ENCODE measurements at regions not wholly inside any gene's neighbourhood (a gene's known extent, or its start where the extent isn't known, plus 50 kb on each side); places are given as distances from the start of the nearest gene placed in this dataset.

DNA sequence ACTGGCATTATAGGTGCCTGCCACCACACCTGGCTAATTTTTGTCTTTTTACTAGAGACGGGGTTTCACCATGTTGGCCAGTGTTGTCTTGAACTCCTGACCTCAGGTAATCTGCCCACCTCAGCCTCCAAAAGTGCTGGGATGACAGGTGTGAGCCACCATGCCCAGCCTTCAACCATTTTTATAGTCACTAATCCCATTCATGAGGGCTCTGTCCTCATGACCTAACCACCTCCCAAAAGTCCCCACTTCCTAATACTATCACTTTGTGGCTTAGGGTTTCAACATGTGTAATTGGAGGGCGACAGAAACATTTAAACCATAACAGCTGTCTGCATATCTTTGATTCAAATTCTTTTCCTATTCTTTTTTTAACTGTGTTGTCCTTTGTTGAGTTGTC, 229.6 kb upstream of the AGA start:
- H3K4me3 ChIP-seq (ENCODE audit: low read depth, low read length): no peak overlapping the region
- DNase-seq (ENCODE audit: low read depth): no peak
- TF ChIP-seq, protein P1, sequence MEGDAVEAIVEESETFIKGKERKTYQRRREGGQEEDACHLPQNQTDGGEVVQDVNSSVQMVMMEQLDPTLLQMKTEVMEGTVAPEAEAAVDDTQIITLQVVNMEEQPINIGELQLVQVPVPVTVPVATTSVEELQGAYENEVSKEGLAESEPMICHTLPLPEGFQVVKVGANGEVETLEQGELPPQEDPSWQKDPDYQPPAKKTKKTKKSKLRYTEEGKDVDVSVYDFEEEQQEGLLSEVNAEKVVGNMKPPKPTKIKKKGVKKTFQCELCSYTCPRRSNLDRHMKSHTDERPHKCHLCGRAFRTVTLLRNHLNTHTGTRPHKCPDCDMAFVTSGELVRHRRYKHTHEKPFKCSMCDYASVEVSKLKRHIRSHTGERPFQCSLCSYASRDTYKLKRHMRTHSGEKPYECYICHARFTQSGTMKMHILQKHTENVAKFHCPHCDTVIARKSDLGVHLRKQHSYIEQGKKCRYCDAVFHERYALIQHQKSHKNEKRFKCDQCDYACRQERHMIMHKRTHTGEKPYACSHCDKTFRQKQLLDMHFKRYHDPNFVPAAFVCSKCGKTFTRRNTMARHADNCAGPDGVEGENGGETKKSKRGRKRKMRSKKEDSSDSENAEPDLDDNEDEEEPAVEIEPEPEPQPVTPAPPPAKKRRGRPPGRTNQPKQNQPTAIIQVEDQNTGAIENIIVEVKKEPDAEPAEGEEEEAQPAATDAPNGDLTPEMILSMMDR (IDR thresholded peaks at IDR 0.05; ENCODE audit: insufficient read depth, low read depth, low read length): no peak

DNA sequence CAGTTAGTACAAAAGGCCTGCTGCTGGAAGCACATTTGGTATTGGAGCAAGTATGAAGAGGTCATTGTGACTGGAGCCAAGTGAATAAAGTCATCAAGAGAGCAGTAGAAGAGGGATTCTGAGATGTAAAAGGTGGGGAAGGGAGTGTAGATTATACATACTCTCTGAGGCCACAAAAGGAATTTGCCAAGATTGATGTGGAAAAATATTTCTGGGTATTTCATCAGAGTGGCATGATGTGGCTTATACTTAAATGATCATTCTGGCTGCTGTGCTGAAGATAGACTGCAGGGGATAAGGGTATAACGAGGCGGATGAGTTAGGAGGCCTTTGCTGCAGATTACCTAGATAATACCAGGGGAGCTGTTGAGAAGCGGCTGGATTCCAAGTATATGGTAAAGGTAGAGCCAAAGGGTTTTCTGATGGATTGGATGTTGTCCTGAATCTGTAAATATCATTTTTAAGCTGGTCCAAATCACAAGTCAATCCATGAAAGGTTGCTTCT, 231.8 kb upstream of the AGA start:
- DNase-seq (ENCODE audit: low read depth): no peak
- H3K4me3 ChIP-seq (ENCODE audit: low read depth, low read length): no peak overlapping the region
- TF ChIP-seq, protein P1 (IDR thresholded peaks at IDR 0.05; ENCODE audit: insufficient read depth, low read depth, low read length): no peak

DNA sequence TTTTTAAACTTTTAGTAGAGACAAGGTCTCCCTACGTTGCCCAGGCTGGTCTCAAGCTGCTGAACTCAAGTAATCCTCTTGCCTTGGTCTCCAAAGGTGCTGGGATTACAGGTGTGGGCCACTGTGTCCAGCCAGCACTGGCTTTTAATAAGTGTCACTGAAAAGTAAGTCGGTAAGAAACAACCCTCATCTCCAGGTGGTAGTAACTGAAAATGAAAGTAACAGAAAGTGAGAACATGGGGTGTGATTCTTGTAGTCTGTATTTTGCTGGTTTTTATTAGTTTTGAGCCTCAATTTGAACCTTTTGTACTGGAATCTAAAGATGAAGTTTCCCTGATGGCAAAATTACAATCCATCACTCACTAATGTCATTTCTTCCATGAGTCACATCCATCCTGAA, 238.1 kb upstream of the AGA start:
- TF ChIP-seq, protein P1 (IDR thresholded peaks at IDR 0.05; ENCODE audit: insufficient read depth, low read depth, low read length): no peak
- no peak overlapping the region for H3K4me3 ChIP-seq (ENCODE audit: low read depth, low read length)
- no peak for DNase-seq (ENCODE audit: low read depth)

DNA sequence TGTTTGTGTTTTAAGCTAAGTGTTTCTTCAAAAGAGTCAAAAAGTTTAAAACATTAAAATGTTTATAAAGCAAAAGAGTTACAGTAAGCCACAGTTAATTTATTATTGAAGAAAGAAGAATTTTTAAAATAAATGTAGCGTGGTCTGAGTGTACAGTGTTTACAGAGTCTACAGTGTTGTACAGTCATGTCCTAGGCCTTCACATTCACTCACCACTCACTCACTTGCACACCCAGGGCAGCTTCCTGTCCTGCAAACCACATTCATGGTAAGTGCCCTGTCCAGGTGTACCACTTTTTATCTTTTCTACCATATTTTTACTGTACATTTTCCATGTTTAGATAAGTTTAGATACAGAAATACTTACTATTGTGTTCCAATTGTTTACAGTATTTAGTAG, 239.7 kb upstream of the AGA start:
- TF ChIP-seq, protein P1 (IDR thresholded peaks at IDR 0.05; ENCODE audit: insufficient read depth, low read depth, low read length): no peak
- no peak for DNase-seq (ENCODE audit: low read depth)
- no peak overlapping the region for H3K4me3 ChIP-seq (ENCODE audit: low read depth, low read length)

DNA sequence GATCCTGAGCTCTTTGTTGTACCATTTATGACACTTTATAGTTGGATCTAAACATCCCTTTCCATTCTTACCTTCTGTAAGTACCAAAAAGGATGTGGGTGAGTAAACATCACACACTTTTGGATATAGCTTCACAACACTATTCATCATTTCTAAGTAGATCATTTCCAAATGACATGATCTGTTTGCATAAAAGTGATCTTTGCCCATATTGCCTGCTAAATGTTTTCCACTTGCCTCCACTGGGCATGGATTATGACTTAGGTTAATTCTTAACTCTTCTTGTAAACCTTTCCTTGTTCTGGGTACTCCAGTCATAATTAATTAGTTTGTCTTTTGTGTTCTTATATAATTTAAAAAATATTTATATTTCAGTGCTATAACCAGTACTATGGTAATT, 244.9 kb upstream of the AGA start:
- DNase-seq (ENCODE audit: low read depth): no peak
- TF ChIP-seq, protein P1 (IDR thresholded peaks at IDR 0.05; ENCODE audit: insufficient read depth, low read depth, low read length): no peak
- H3K4me3 ChIP-seq (ENCODE audit: low read depth, low read length): no peak overlapping the region

DNA sequence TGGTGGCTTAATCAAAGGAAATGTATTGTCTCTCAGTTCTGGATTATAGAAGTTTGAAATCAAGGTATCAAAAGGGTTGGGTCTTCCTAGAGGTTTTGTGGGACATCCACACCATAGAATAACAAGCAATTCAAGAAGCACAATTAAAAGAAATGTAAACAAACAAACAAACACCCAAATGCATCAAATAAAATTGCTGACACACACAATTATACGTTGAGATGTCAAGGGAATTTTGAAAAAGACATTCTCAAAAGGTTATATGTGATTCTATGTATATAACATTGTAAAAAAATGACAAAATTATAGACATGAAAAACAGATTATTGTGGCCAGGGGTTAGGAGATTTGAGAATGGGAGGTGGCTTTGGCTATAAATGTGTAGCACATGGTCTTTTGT, 250.7 kb upstream of the AGA start:
- DNase-seq (ENCODE audit: low read depth): no peak
- H3K4me3 ChIP-seq (ENCODE audit: low read depth, low read length): no peak overlapping the region

More for the DNA sequence above, 250.7 kb upstream of the AGA start:
- TF ChIP-seq, protein P1 (IDR thresholded peaks at IDR 0.05; ENCODE audit: insufficient read depth, low read depth, low read length): no peak
